ENCODE measurements at regions not wholly inside any gene's neighbourhood (a gene's known extent, or its start where the extent isn't known, plus 50 kb on each side); places are given as distances from the start of the nearest gene placed in this dataset.
"Not testable (repeated sequence)": the region's sequence is repeated elsewhere in the genome, so short reads cannot be mapped to it uniquely, and the experiment has no call there.

- DNase-seq, result no peak
These were observed 188.9 kb upstream of the FOXG1 start for GRCh38 chr14:28577711-28578131.

- no peak for DNase-seq
These were observed 181.6 kb upstream of the FOXG1 start for GRCh38 chr14:28584951-28585350.

- DNase-seq, result no peak
These were observed 176.8 kb upstream of the FOXG1 start for GRCh38 chr14:28589792-28590191.

- no peak for DNase-seq
These were observed 170.2 kb upstream of the FOXG1 start for GRCh38 chr14:28596391-28596790.

GRCh38 chr14:28599191-28599590, 167.4 kb upstream of the FOXG1 start:
- no peak for DNase-seq

GRCh38 chr14:28599605-28600004, 167.0 kb upstream of the FOXG1 start:
- no peak for DNase-seq

- no peak for DNase-seq
These were observed 163.0 kb upstream of the FOXG1 start for GRCh38 chr14:28603606-28604005.

GRCh38 chr14:28607661-28608060, 158.9 kb upstream of the FOXG1 start:
- DNase-seq, result no peak

GRCh38 chr14:28608443-28608842, 158.1 kb upstream of the FOXG1 start:
- no peak for DNase-seq

GRCh38 chr14:28608851-28609828, 157.4 kb upstream of the FOXG1 start:
- peak; percentile 27 for DNase-seq

GRCh38 chr14:28612414-28612813, 154.2 kb upstream of the FOXG1 start:
- DNase-seq, result no peak

GRCh38 chr14:28613532-28613931, 153.1 kb upstream of the FOXG1 start:
- DNase-seq, result no peak

- DNase-seq, result no peak
These were observed 139.8 kb upstream of the FOXG1 start for GRCh38 chr14:28626780-28627179.

- DNase-seq, result no peak
These were observed 137.1 kb upstream of the FOXG1 start for GRCh38 chr14:28629328-28630004.

- DNase-seq, result no peak
These were observed 136.5 kb upstream of the FOXG1 start for GRCh38 chr14:28630100-28630499.

GRCh38 chr14:28635387-28635786, 131.2 kb upstream of the FOXG1 start:
- peak; percentile 2 for DNase-seq

GRCh38 chr14:28635816-28636215, 130.8 kb upstream of the FOXG1 start:
- not testable (repeated sequence) for DNase-seq

- not testable (repeated sequence) for DNase-seq
These were observed 125.4 kb upstream of the FOXG1 start for GRCh38 chr14:28641189-28641588.

GRCh38 chr14:28651148-28651547, 115.4 kb upstream of the FOXG1 start:
- no peak for DNase-seq

GRCh38 chr14:28652782-28653181, 113.8 kb upstream of the FOXG1 start:
- DNase-seq, result no peak

- no peak for DNase-seq
These were observed 113.1 kb upstream of the FOXG1 start for GRCh38 chr14:28653521-28653920.

GRCh38 chr14:28656704-28657255, 109.8 kb upstream of the FOXG1 start:
- no peak for DNase-seq

- DNase-seq, result no peak
These were observed 105.3 kb upstream of the FOXG1 start for GRCh38 chr14:28661171-28661772.

All from stimulated activated CD4-positive, alpha-beta T cell treated with anti-CD3 and anti-CD28 coated beads, Interleukin-15, amount 100 ng/mL, for 24 hours (primary cell).